KMS-11 (cell line): ENCODE measurements at regions not wholly inside any gene's neighbourhood (a gene's known extent, or its start where the extent isn't known, plus 50 kb on each side); places are given as distances from the start of the nearest gene placed in this dataset.

Source experiments
- H2AFZ ChIP-seq: fragments of 200-600 bp; sonication (generic); 2 replicates; pipeline ENCODE4 v1.6.1; 2016; ENCODE audit warnings: antibody characterized with exemption, mixed run types, low read depth
- H3K27ac ChIP-seq: fragments of 200-600 bp; sonication (generic); 2 replicates; pipeline ENCODE4 v1.6.1; 2016; ENCODE audit warnings: mild to moderate bottlenecking, mixed run types
- H3K27me3 ChIP-seq: fragments of 200-600 bp; sonication (generic); 2 replicates; pipeline ENCODE4 v1.6.1; 2017; ENCODE audit warnings: mild to moderate bottlenecking, low read depth, mixed run types, moderate library complexity; ENCODE audit not compliant: insufficient read depth
- H3K36me3 ChIP-seq: fragments of 200-600 bp; sonication (generic); 2 replicates; pipeline ENCODE4 v1.6.1; 2017; ENCODE audit warnings: mild to moderate bottlenecking, mixed run types; ENCODE audit not compliant: insufficient read depth
- H3K4me1 ChIP-seq: fragments of 200-600 bp; sonication (generic); 2 replicates; pipeline ENCODE4 v1.6.1; 2016; ENCODE audit warnings: mild to moderate bottlenecking, low read depth, mixed run types; ENCODE audit not compliant: poor library complexity, severe bottlenecking
- H3K4me2 ChIP-seq: fragments of 200-600 bp; sonication (generic); 2 replicates; pipeline ENCODE4 v1.7.0; 2016; ENCODE audit warnings: mild to moderate bottlenecking, mixed run types
- H3K4me3 ChIP-seq: fragments of 200-600 bp; sonication (generic); IDR thresholded peaks from 2 replicates; pipeline ENCODE4 v1.6.1; 2017; ENCODE audit warnings: low read depth, low read length, mixed read lengths; ENCODE audit not compliant: insufficient read depth
- H3K79me2 ChIP-seq: fragments of 200-600 bp; sonication (generic); 2 replicates; pipeline ENCODE4 v1.6.1; 2016; ENCODE audit warnings: low read depth, mixed run types; ENCODE audit not compliant: insufficient read depth
- H3K9ac ChIP-seq: fragments of 200-600 bp; sonication (generic); 2 replicates; pipeline ENCODE4 v1.6.1; 2016; ENCODE audit warnings: mild to moderate bottlenecking, mixed run types
- H4K20me1 ChIP-seq: fragments of 200-600 bp; sonication (generic); 2 replicates; pipeline ENCODE4 v1.6.1; 2016; ENCODE audit warnings: mild to moderate bottlenecking, mixed run types; ENCODE audit not compliant: insufficient read depth
- CTCF ChIP-seq: fragments of 200-600 bp; sonication (generic); conservative IDR thresholded peaks from 2 replicates; pipeline ENCODE4 v1.6.1; 2017; ENCODE audit warnings: low read depth, mild to moderate bottlenecking, antibody characterized with exemption, low read length, moderate library complexity, mixed read lengths

- Histone ChIP-seq H3K27me3 (no peaks in the 10 kb centered on the region), H3K27ac (no peak overlapping the region), H3K4me2 (no peak overlapping the region), H4K20me1 (no peaks in the 10 kb centered on the region), H3K4me1 (no peaks in the 10 kb centered on the region), H3K36me3 (no peaks in the 10 kb centered on the region), H3K9ac (no peak overlapping the region), H3K4me3 (no peak overlapping the region), H3K79me2 (no peaks in the 10 kb centered on the region), H2AFZ (no peak overlapping the region)
- TF ChIP-seq CTCF, result no peak
Measured at GRCh38 chr19:31992750-31993149, 352.7 kb upstream of the ZNF507 start.

- Histone ChIP-seq H3K4me1 (no peaks in the 10 kb centered on the region), H3K27me3 (no peaks in the 10 kb centered on the region), H3K4me3 (no peak overlapping the region), H3K4me2 (no peak overlapping the region), H3K27ac (no peak overlapping the region), H2AFZ (no peak overlapping the region), H3K36me3 (no peaks in the 10 kb centered on the region), H3K9ac (no peak overlapping the region), H3K79me2 (no peaks in the 10 kb centered on the region), H4K20me1 (no peaks in the 10 kb centered on the region)
- no peak for TF ChIP-seq CTCF
Measured at GRCh38 chr19:31995546-31995945, 349.9 kb upstream of the ZNF507 start.

GRCh38 chr19:32010071-32010470 lies 335.3 kb upstream of the ZNF507 start:
- no peak overlapping the region for H3K4me3 ChIP-seq
- H3K27me3 ChIP-seq, result no peaks in the 10 kb centered on the region
- no peak overlapping the region for H3K9ac ChIP-seq
- H3K4me2 ChIP-seq, result no peak overlapping the region
- no peak for TF ChIP-seq CTCF
- H3K27ac ChIP-seq, result no peak overlapping the region
- H2AFZ ChIP-seq, result no peak overlapping the region
- H4K20me1 ChIP-seq, result no peaks in the 10 kb centered on the region
- H3K36me3 ChIP-seq, result no peaks in the 10 kb centered on the region
- H3K4me1 ChIP-seq, result no peaks in the 10 kb centered on the region
- no peaks in the 10 kb centered on the region for H3K79me2 ChIP-seq

- Histone ChIP-seq H3K36me3 (no peaks in the 10 kb centered on the region), H2AFZ (no peak overlapping the region), H3K9ac (no peak overlapping the region), H4K20me1 (no peaks in the 10 kb centered on the region), H3K4me1 (no peaks in the 10 kb centered on the region), H3K27ac (no peak overlapping the region), H3K79me2 (no peaks in the 10 kb centered on the region), H3K4me3 (no peak overlapping the region), H3K4me2 (no peak overlapping the region), H3K27me3 (no peaks in the 10 kb centered on the region)
- no peak for TF ChIP-seq CTCF
Measured at GRCh38 chr19:32012206-32012605, 333.2 kb upstream of the ZNF507 start.
